Lung (tissue), 11 donors: ENCODE measurements at regions not wholly inside any gene's neighbourhood (a gene's known extent, or its start where the extent isn't known, plus 50 kb on each side); places are given as distances from the start of the nearest gene placed in this dataset.

Experiments used
- ATAC-seq: fragments of 200-7000 bp; cut with Tn5 transposase; one replicate; pipeline ENCODE4 v1.9.1; 2020; ENCODE audit warnings: moderate number of reproducible peaks; ENCODE audit not compliant: insufficient read depth, low FRiP score
- DNase-seq, 3 donors: peaks; one replicate each; pipeline ENCODE4 v3.0.0-alpha.2; 2013 to 2017
- H3K27ac ChIP-seq, 2 donors: one replicate each; pipeline ENCODE4 v1.5.1; 2013; ENCODE audit warnings: mild to moderate bottlenecking in 2 of 2, moderate library complexity in 2 of 2, control low read depth in 1 of 2, inconsistent platforms in 1 of 2, low read depth in 1 of 2, low read length in 1 of 2
- H3K27me3 ChIP-seq, 3 donors: one replicate each; pipeline ENCODE4 v1.5.1; 2013; ENCODE audit warnings: low read length in 2 of 3; ENCODE audit not compliant: control insufficient read depth in 3 of 3, insufficient read depth in 3 of 3
- H3K36me3 ChIP-seq, 4 donors: one replicate each; pipeline ENCODE4 v1.5.1; 2013; ENCODE audit warnings: low read length in 4 of 4, mild to moderate bottlenecking in 1 of 4, moderate library complexity in 1 of 4; ENCODE audit not compliant: control insufficient read depth in 4 of 4, insufficient read depth in 4 of 4
- H3K4me1 ChIP-seq, 5 donors: one replicate each; pipeline ENCODE4 v1.5.1; 2013; ENCODE audit warnings: low read length in 5 of 5, mild to moderate bottlenecking in 2 of 5, moderate library complexity in 1 of 5; ENCODE audit not compliant: control insufficient read depth in 5 of 5, insufficient read depth in 5 of 5
- H3K4me3 ChIP-seq: one replicate; pipeline ENCODE4 v1.5.1; 2013; ENCODE audit warnings: mild to moderate bottlenecking, control low read depth, moderate library complexity
- H3K9ac ChIP-seq, 2 donors: one replicate each; pipeline ENCODE4 v1.5.1; 2013; ENCODE audit warnings: low read length in 2 of 2, control low read depth in 1 of 2; ENCODE audit not compliant: insufficient read depth in 1 of 2
- H3K9me3 ChIP-seq, 4 donors: one replicate each; pipeline ENCODE4 v1.5.1; 2013; ENCODE audit warnings: low read length in 3 of 4, mild to moderate bottlenecking in 1 of 4, moderate library complexity in 1 of 4; ENCODE audit not compliant: control insufficient read depth in 4 of 4, insufficient read depth in 3 of 4
- CTCF ChIP-seq: IDR thresholded peaks from 2 replicates; pipeline ENCODE4 v1.5.1; 2012; ENCODE audit warnings: mild to moderate bottlenecking; ENCODE audit errors: control extremely low read depth, extremely low read depth
- WGBS, 2 donors: extraction: QIAGEN DNeasy Blood & Tissue Kit; methylation state at CpG; one replicate each; pipeline ENCODE4 v1.1.7; 2013; 5-methylcytosine and 5-hydroxymethylcytosine counted together
- donor health status: control.
- donor health status: control.
- donor health status: Bipolar disorder and iron deficiency.
- donor health status: healthy.
- donor health status: DM: yes; HTN: yes; CAD: no.

GRCh38 chr6:81895511-81896185, 143.2 kb upstream of the TENT5A start:
- H3K9me3 ChIP-seq: no peaks in the 10 kb centered on the region
- H3K9ac ChIP-seq: no peak overlapping the region
- peak overlapping the region in 1 of 2 donors; percentile 52 for H3K27ac ChIP-seq
- DNase-seq (peak in 2 of 3 donors; percentile 10 to 49), ATAC-seq (no peak)
- H3K36me3 ChIP-seq: no peaks in the 10 kb centered on the region
- H3K27me3 ChIP-seq: no peaks in the 10 kb centered on the region
- H3K4me3 ChIP-seq: no peak overlapping the region
- TF ChIP-seq CTCF: no peak
- WGBS, 2 donors: 65 to 70% methylated on average over 5 of the region's 5 CpGs
- H3K4me1 ChIP-seq: peaks cover 0 to 18% (median 7%) of the 10 kb centered on the region in 5 donors

DNA sequence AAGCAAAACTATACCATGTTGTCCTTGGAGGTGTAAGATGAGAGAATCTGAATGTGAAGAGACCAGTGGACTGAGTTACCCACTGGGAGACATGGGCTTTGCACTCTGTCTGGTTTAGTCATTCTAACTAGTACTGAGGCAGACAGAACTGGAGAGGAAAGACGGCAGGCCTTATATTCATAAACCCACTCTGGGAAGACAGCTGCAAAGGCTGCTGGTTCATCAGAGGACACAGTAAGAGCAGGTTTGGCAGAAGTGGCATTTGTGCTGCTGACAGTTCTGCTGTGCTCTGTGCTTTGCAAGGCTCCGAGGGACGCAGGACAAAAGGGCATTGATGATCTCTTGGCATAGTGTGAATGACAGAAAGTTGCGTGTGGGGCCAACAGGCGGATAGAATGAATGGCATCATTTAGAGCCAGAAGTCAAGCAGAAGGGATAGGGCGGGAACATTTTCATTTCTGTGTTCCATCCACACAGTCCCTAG, 142.3 kb upstream of the TENT5A start:
- TF ChIP-seq CTCF: no peak
- 62 to 83% methylated on average over 6 of the region's 6 CpGs for WGBS, 2 donors
- H3K9ac ChIP-seq: no peak overlapping the region
- no peaks in the 10 kb centered on the region for H3K27me3 ChIP-seq
- peaks cover 0 to 18% (median 7%) of the 10 kb centered on the region in 5 donors for H3K4me1 ChIP-seq
- H3K9me3 ChIP-seq: no peaks in the 10 kb centered on the region
- no peaks in the 10 kb centered on the region for H3K36me3 ChIP-seq
- H3K27ac ChIP-seq: peak overlapping the region; percentile 41 to 52
- DNase-seq (peak in 1 of 3 donors; percentile 24), ATAC-seq (no peak)
- H3K4me3 ChIP-seq: no peak overlapping the region

DNA sequence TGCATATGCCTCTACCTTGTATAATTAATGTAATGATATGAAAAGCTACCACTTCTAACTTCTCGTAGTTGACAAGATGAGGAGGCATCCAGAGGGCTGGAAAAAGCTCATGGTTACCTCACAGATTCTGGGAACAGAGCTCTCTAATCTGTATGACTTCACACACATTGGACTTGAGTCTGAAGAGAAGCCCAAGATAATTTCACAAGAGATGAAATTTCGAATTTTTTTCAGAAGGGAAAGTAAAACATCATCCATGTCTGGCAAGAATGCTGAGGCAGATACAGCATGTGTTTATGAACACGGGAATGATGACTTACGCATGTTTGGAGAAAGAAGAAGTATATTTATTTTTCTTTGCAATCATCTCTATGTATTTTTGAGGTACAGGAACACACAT, 141.8 kb upstream of the TENT5A start:
- TF ChIP-seq CTCF: no peak
- no peaks in the 10 kb centered on the region for H3K27me3 ChIP-seq
- no peaks in the 10 kb centered on the region for H3K36me3 ChIP-seq
- DNase-seq: peak in 2 of 3 donors; percentile 7 to 68
- H3K9me3 ChIP-seq: no peaks in the 10 kb centered on the region
- H3K9ac ChIP-seq: no peak overlapping the region
- H3K4me3 ChIP-seq: no peak overlapping the region
- peak overlapping the region in 1 of 2 donors; percentile 52 for H3K27ac ChIP-seq
- 65 to 73% methylated on average over 4 of the region's 4 CpGs for WGBS, 2 donors
- H3K4me1 ChIP-seq: peaks cover 0 to 18% (median 10%) of the 10 kb centered on the region in 5 donors
- ATAC-seq: peak; percentile 58

- no peak for DNase-seq
- Histone ChIP-seq H3K36me3 (no peaks in the 10 kb centered on the region), H3K27me3 (no peaks in the 10 kb centered on the region), H3K4me3 (no peak overlapping the region), H3K9me3 (no peaks in the 10 kb centered on the region), H3K27ac (peak overlapping the region in 1 of 2 donors; percentile 16), H3K9ac (no peak overlapping the region), H3K4me1 (peaks cover 0 to 18% (median 10%) of the 10 kb centered on the region in 5 donors)
- WGBS, 2 donors: 79 to 80% methylated on average over 3 of the region's 3 CpGs
- TF ChIP-seq CTCF: no peak
- no peak for ATAC-seq
These were observed 140.4 kb upstream of the TENT5A start for GRCh38 chr6:81892891-81893290.
